Left lung (tissue), 4 donors: ENCODE measurements at regions not wholly inside any gene's neighbourhood (a gene's known extent, or its start where the extent isn't known, plus 50 kb on each side); places are given as distances from the start of the nearest gene placed in this dataset.

Source experiments
- ATAC-seq: fragments of 200-7000 bp; cut with Tn5 transposase; one replicate; pipeline ENCODE4 v1.9.1; 2020; ENCODE audit warnings: moderate library complexity
- DNase-seq, 4 donors: peaks; one replicate each; pipeline ENCODE4 v3.0.0-alpha.2; 2013 to 2020
- H3K27ac ChIP-seq, 2 donors: fragments of 200-600 bp; sonication (generic) in 1 of 2; one replicate each; pipeline versions ENCODE4 v1.5.0 to v1.8.0; 2020 to 2021
- H3K27me3 ChIP-seq, 2 donors: fragments of 200-600 bp; sonication (generic) in 1 of 2; one replicate each; pipeline versions ENCODE4 v1.5.0 to v1.8.0; 2020 to 2021
- H3K36me3 ChIP-seq, 2 donors: fragments of 200-600 bp; sonication (generic) in 1 of 2; one replicate each; pipeline versions ENCODE4 v1.5.0 to v1.8.0; 2020 to 2021
- H3K4me1 ChIP-seq, 2 donors: fragments of 200-600 bp; one replicate each; pipeline ENCODE4 v1.8.0; 2021
- H3K4me3 ChIP-seq, 2 donors: fragments of 200-600 bp; sonication (generic) in 1 of 2; one replicate each; pipeline versions ENCODE4 v1.5.0 to v1.8.0; 2020 to 2021; ENCODE audit warnings: mild to moderate bottlenecking in 1 of 2
- H3K9me3 ChIP-seq, 2 donors: fragments of 200-600 bp; sonication (generic) in 1 of 2; one replicate each; pipeline versions ENCODE4 v1.5.0 to v1.8.0; 2020 to 2021
- CTCF ChIP-seq, 2 donors: fragments of 200-600 bp; sonication (generic) in 1 of 2; IDR thresholded peaks; one replicate each; pipeline versions ENCODE4 v1.5.0 to v1.8.0; 2021; ENCODE audit warnings: antibody characterized with exemption in 2 of 2
- intact Hi-C, 2 donors: fragments of 100-400 bp; cut with DNase I; formaldehyde crosslinking; loops; one replicate each; pipeline versions ENCODE4 v1.11.2 to v1.14.2; 2022
- donor health status: DM: no; HTN: yes; CAD: no.
- donor health status: DM: no; HTN: no; CAD: no.

- Histone ChIP-seq H3K27ac (no peak overlapping the region), H3K9me3 (peaks cover 0 to 4% of the 10 kb centered on the region in 2 donors), H3K36me3 (no peaks in the 10 kb centered on the region), H3K27me3 (no peaks in the 10 kb centered on the region), H3K4me1 (no peaks in the 10 kb centered on the region), H3K4me3 (no peak overlapping the region)
- DNase-seq (no peak), ATAC-seq (no peak)
- intact Hi-C loops: no loop called here
- no peak for TF ChIP-seq CTCF (IDR thresholded peaks at IDR 0.05)
Measured at GRCh38 chr10:44457259-44457658, 72.4 kb upstream of the CXCL12 start.

DNA sequence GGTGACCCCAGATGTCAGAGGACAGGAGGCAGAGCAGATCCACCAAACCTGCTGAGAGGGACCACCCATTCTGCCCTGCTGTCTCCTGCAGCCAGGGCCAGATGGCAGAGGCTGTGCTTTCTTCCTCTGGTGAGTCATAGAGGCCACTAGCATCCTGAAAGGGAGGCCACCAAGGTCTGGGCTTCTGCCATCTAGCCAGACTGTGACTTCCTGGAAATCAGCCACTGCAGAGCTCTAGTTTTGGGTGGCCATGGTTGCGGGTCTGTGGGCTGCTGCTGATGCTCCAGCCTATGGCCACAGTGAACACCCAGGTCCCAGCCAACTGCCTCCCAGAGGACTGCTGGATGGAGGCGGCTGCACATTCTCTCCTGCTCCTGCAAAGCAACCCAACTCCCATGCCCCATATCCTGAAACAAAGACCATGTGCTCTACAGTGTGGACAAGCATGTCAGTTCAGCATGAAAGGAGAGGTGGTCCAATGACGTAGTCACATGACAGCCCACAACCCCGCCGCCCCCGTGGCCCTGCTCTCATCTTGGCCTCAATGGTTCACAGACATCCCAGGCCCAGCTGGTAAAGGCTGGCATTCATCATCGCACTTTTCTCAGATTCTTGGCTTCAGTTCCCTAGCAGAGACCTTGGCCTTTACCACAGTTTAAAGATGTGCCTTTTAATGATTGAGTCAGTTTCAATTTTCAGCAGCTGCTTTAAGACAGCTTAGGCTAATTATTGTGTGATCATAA lies 73.9 kb upstream of the CXCL12 start:
- no peak for TF ChIP-seq CTCF (IDR thresholded peaks at IDR 0.05)
- DNase-seq: no peak
- H3K36me3 ChIP-seq: no peaks in the 10 kb centered on the region
- H3K27ac ChIP-seq: no peak overlapping the region
- H3K9me3 ChIP-seq: peaks cover 0 to 4% of the 10 kb centered on the region in 2 donors
- no peaks in the 10 kb centered on the region for H3K4me1 ChIP-seq
- no peak overlapping the region for H3K4me3 ChIP-seq
- no peaks in the 10 kb centered on the region for H3K27me3 ChIP-seq
- intact Hi-C loops: no loop called here
- no peak for ATAC-seq

- no peak for DNase-seq
- Histone ChIP-seq H3K4me1 (no peaks in the 10 kb centered on the region), H3K27ac (no peak overlapping the region), H3K9me3 (peaks cover 0 to 2% of the 10 kb centered on the region in 2 donors), H3K4me3 (no peak overlapping the region), H3K36me3 (no peaks in the 10 kb centered on the region), H3K27me3 (no peaks in the 10 kb centered on the region)
- intact Hi-C loops: no loop called here
- TF ChIP-seq CTCF (IDR thresholded peaks at IDR 0.05): no peak
- no peak for ATAC-seq
Measured at GRCh38 chr10:44459671-44460070, 74.8 kb upstream of the CXCL12 start.

GRCh38 chr10:44460416-44460815 lies 75.5 kb upstream of the CXCL12 start:
- Histone ChIP-seq H3K9me3 (peaks cover 0 to 2% of the 10 kb centered on the region in 2 donors), H3K36me3 (no peaks in the 10 kb centered on the region), H3K4me1 (no peaks in the 10 kb centered on the region), H3K27me3 (no peaks in the 10 kb centered on the region), H3K4me3 (no peak overlapping the region), H3K27ac (no peak overlapping the region)
- ATAC-seq (no peak), DNase-seq (no peak)
- TF ChIP-seq CTCF (IDR thresholded peaks at IDR 0.05): no peak
- intact Hi-C loops: no loop called here

DNA sequence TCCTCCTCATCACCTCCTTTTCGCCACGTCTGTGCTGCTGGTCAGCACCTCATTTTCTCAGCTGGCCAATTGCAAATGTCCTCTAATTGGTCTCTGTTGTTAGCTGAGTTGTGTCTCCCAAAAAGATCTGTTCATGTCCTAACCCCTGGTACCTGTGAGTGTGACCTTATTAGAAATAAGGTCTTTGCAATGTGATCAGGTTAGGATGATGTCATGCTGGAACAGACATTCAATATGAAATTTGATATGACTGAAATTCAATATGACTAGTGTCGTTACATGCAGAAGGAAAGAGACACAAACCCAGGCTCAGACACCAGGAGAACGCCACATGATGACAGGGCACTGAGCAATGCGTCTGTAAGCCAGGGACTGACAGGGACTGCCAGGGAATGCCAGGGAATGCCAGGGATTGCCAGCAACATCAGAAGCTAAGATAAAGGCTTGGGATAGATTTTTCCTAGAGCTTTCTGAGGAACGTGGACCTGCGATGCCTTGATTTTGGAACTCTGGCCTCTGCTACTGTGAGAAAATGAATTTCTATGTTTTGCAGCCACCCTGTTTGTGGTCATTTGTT lies 77.5 kb upstream of the CXCL12 start:
- intact Hi-C loops: no loop called here
- Histone ChIP-seq H3K9me3 (no peaks in the 10 kb centered on the region), H3K27ac (no peak overlapping the region), H3K36me3 (no peaks in the 10 kb centered on the region), H3K4me3 (no peak overlapping the region), H3K27me3 (no peaks in the 10 kb centered on the region), H3K4me1 (no peaks in the 10 kb centered on the region)
- TF ChIP-seq CTCF (IDR thresholded peaks at IDR 0.05): no peak
- ATAC-seq: no peak
- no peak for DNase-seq
